WI38 (cell line): ENCODE measurements at regions not wholly inside any gene's neighbourhood (a gene's known extent, or its start where the extent isn't known, plus 50 kb on each side); places are given as distances from the start of the nearest gene placed in this dataset.

Experiments used
- H3K4me3 ChIP-seq: 2 replicates; pipeline ENCODE4 v1.5.1; 2011; ENCODE audit warnings: low read depth, mild to moderate bottlenecking, control low read depth, low read length
- TF ChIP-seq, protein P1 (sequence below): IDR thresholded peaks from 2 replicates; pipeline ENCODE4 v1.5.1; 2012; ENCODE audit warnings: low read depth, mild to moderate bottlenecking, control low read depth, low read length

DNA sequence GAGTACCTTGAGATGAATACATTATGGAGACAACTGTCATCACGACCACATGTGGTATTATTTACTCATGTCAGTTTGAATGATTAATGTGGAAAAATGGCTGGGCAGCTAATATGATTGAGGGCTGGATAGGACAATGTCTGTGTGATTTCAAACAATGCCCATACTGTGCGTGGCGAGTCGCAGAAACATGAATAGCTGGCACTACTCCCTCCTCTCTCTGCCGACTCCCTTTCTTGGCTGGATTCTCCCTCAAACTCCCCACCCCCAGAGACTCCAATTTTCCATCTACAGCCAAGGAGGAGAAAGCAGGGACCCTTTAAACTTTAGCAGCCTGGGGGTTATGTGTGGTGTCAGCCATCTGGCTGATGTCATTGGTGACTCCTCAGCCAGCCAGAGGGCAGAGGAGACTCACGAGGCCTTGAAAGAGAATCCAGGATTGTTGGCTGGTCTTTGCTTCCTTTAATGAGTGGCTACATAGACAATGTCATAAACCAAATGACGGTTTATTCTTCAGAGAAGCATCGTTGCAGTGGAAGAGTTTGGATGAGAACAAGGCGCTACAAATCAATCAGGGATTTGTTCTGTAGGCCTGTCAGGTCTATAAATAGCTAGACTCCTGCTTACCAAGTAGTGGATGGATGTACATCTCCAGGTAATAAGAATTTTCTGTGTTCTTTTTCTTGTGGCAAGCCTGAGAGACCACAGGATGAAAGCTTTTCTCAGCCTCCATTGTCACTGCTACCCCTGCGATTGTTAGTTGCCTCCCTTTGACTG, 165.6 kb downstream of the DLEU7 start:
- TF ChIP-seq, protein P1, sequence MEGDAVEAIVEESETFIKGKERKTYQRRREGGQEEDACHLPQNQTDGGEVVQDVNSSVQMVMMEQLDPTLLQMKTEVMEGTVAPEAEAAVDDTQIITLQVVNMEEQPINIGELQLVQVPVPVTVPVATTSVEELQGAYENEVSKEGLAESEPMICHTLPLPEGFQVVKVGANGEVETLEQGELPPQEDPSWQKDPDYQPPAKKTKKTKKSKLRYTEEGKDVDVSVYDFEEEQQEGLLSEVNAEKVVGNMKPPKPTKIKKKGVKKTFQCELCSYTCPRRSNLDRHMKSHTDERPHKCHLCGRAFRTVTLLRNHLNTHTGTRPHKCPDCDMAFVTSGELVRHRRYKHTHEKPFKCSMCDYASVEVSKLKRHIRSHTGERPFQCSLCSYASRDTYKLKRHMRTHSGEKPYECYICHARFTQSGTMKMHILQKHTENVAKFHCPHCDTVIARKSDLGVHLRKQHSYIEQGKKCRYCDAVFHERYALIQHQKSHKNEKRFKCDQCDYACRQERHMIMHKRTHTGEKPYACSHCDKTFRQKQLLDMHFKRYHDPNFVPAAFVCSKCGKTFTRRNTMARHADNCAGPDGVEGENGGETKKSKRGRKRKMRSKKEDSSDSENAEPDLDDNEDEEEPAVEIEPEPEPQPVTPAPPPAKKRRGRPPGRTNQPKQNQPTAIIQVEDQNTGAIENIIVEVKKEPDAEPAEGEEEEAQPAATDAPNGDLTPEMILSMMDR = no peak
- H3K4me3 ChIP-seq = no peak overlapping the region

DNA sequence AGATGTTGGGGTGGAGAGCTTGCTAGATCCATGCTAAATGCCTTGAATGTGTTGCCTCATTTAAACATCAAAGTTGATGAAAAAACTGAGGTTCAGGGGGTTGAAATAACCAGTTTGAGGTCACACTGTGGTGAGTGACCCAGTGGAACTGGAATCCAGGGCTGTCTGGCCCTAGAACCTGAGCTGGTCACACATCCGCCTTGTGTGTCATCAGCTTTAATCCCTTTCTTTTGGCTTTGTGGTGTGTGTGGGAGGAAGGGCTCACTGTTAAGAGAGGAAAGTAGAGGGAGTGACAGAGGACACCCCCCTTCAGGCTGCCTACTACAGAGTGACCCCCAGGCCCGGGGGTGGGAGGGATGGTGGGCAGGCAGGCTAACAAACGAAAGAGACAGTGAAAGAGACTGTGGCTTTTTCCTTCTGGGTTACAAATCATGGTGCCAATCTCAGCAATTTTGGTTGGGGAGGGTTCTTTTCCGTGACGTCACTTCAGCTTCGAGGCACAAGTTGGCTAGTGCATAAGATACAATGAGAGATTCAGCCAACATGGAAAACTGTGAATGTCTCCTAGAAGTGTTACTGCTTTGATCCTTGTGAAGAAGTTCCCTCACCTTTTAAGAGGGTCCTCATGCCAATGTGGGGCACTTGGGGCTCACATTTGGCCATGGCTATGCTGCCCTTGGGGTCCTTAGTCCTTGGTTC, 164.9 kb downstream of the DLEU7 start:
- TF ChIP-seq, protein P1 = no peak

DNA sequence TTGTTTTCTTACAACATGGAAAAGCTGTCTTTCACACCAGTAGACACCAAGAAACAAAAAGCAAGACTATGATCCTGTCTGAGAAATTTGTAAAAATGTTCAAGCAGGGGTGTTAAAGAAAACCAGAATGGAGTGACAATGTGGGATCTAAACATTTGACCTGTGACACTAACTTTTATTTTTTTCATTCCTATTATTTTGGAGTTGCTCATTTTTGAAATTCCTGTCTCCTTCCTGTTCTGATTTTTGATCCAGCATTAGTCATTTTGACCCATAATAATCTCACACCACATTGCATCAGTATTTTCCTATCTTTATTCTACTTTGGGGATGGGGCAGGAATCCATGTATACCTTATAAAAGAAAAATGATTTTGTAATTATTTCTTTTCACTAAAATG, 164.2 kb downstream of the DLEU7 start:
- TF ChIP-seq, protein P1 = no peak
- H3K4me3 ChIP-seq = no peak overlapping the region

More for the DNA sequence above, 164.9 kb downstream of the DLEU7 start:
- no peak overlapping the region for H3K4me3 ChIP-seq

DNA sequence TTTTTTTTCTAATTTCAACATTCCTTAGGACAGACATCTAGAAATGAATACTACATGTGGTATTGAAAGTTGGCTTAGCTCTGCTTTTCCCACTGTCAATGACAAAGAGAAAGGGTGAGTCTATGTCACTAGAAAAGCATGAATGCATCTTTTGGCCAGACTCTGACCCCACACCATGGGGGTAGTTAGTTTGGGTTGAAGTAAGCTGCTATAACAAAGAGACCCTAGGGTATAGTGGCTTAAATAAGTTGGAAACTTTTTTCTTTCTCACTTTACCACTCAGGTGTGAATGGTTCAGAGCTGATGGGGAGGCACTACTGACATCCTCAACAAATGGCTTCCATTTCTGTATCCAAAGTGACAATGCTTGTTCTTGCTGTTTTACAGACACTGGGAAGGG, 161.5 kb downstream of the DLEU7 start:
- TF ChIP-seq, protein P1 = no peak
- H3K4me3 ChIP-seq = no peak overlapping the region

DNA sequence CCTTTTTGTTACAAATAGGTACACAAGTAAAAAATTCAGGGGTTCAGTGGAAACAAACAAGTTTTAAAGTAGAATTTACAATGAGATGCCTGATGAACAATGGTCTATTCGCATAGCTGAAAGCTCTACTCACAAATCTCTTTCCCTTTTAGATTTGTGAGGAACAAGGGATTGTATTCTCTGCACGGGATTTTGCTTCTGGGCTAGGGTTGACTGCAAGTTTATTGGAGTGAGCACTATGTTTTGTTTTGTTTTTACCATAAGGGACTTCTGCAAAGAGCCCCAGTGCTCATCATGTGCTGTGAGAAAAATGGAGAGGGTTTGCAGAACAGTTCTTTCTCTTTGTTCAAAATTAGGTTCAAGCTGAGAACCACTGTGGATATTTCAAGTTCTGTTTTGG, 160.5 kb downstream of the DLEU7 start:
- TF ChIP-seq, protein P1 = no peak
- H3K4me3 ChIP-seq = no peak overlapping the region

DNA sequence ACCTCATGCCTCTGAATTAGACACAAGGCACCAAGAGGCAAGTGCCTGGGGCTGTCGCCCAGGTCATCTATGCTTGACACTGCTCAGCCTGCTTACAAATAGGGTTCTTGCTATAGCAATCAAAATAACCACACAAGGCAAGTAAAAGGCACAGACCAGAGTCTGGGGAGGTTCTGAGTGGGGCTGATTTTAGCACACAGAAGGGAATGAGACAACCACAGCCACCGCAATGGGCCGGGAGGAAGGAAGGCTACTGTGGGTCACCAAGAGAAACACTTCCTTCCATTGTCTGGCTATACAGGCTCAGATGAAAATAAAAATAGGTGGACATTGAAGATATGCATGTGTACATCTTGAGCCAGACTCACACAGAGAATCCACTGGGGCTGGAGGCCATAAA, 159.1 kb downstream of the DLEU7 start:
- TF ChIP-seq, protein P1 = no peak
- H3K4me3 ChIP-seq = no peak overlapping the region

DNA sequence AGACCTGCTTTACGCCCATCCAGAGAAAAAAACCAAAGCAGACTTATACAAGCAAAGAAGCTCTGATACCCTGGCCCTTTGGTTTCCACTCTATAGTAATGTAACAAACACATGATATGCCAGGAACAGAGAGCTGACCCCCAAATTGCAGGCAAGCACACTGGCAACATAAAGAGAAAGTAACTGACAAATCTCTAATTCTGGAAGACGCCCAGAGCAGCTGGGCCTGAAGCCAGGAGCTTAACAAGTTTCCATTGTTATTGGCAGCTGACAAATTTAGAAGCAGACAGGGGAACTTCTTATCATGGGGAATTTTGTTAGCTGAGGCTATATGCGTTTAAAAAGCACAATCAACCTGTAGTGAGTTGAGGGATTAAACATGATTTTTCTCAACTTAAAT, 158.0 kb downstream of the DLEU7 start:
- TF ChIP-seq, protein P1 = no peak
- H3K4me3 ChIP-seq = no peak overlapping the region
